Loucy (cell line): ENCODE measurements at regions not wholly inside any gene's neighbourhood (a gene's known extent, or its start where the extent isn't known, plus 50 kb on each side); places are given as distances from the start of the nearest gene placed in this dataset.
A peak's percentile ranks its signal among the peaks of the same experiment; 100 is the strongest.

ENCODE experiments used
- H2AFZ ChIP-seq: fragments of 200-600 bp; sonication (generic); 2 replicates; pipeline ENCODE4 v1.6.0; 2016; ENCODE audit warnings: antibody characterized with exemption, mild to moderate bottlenecking, low read length, moderate library complexity
- H3F3A ChIP-seq: fragments of 200-600 bp; 2 replicates; pipeline ENCODE4 v1.6.0; 2016; ENCODE audit warnings: antibody characterized with exemption, low read depth, mild to moderate bottlenecking
- H3K27me3 ChIP-seq: fragments of 200-600 bp; sonication (generic); 2 replicates; pipeline ENCODE4 v1.6.1; 2014; ENCODE audit warnings: low read length, mild to moderate bottlenecking; ENCODE audit not compliant: insufficient read depth, poor library complexity, severe bottlenecking
- H3K36me3 ChIP-seq: fragments of 200-600 bp; sonication (generic); 2 replicates; pipeline ENCODE4 v1.6.1; 2016; ENCODE audit warnings: low read length; ENCODE audit not compliant: insufficient read depth
- H3K4me1 ChIP-seq: fragments of 200-600 bp; sonication (generic); 2 replicates; pipeline ENCODE4 v1.5.1; 2014; ENCODE audit warnings: low read length, mild to moderate bottlenecking; ENCODE audit not compliant: insufficient read depth, poor library complexity, severe bottlenecking
- H3K4me2 ChIP-seq: fragments of 200-600 bp; sonication (generic); 2 replicates; pipeline ENCODE4 v1.6.0; 2014; ENCODE audit warnings: antibody characterized with exemption, low read length, low read depth, mild to moderate bottlenecking; ENCODE audit not compliant: poor library complexity, severe bottlenecking
- H3K4me3 ChIP-seq: fragments of 200-600 bp; sonication (generic); 2 replicates; pipeline ENCODE4 v1.5.1; 2014; ENCODE audit warnings: low read length, mild to moderate bottlenecking, mixed read lengths; ENCODE audit not compliant: poor library complexity, severe bottlenecking
- H3K79me2 ChIP-seq: fragments of 200-600 bp; sonication (generic); 2 replicates; pipeline ENCODE4 v1.6.1; 2014; ENCODE audit warnings: low read length; ENCODE audit not compliant: insufficient read depth
- H3K9ac ChIP-seq: fragments of 200-600 bp; sonication (generic); 2 replicates; pipeline ENCODE4 v1.6.0; 2014; ENCODE audit warnings: mild to moderate bottlenecking, low read depth, low read length, moderate library complexity; ENCODE audit not compliant: poor library complexity, severe bottlenecking
- H3K9me2 ChIP-seq: fragments of 200-600 bp; sonication (generic); replicated peaks from 2 replicates; pipeline ENCODE4 v1.6.1; 2016; ENCODE audit warnings: low read depth, low read length, mixed read lengths
- H3K9me3 ChIP-seq: fragments of 200-600 bp; sonication (generic); 2 replicates; pipeline ENCODE4 v1.6.1; 2014; ENCODE audit warnings: mild to moderate bottlenecking, antibody characterized with exemption, low read length, low read depth; ENCODE audit not compliant: insufficient read depth
- H4K20me1 ChIP-seq: fragments of 200-600 bp; sonication (generic); 2 replicates; pipeline ENCODE4 v1.6.0; 2014; ENCODE audit warnings: antibody characterized with exemption, low read length, mild to moderate bottlenecking; ENCODE audit not compliant: insufficient read depth, poor library complexity, severe bottlenecking
- CTCF ChIP-seq: fragments of 200-600 bp; sonication (generic); conservative IDR thresholded peaks from 2 replicates; pipeline ENCODE4 v1.5.1; 2014; ENCODE audit warnings: mild to moderate bottlenecking, antibody characterized with exemption, low read length
- EZH2phosphoT487 ChIP-seq: fragments of 200-600 bp; IDR thresholded peaks from 2 replicates; pipeline ENCODE4 v1.6.1; 2018; ENCODE audit warnings: antibody characterized with exemption, mild to moderate bottlenecking, moderate library complexity, borderline replicate concordance

- H3K9me3 ChIP-seq, result no peaks in the 10 kb centered on the region
Measured at GRCh38 chr6:137697267-137697938, 169.7 kb upstream of the TNFAIP3 start.

GRCh38 chr6:137698636-137699030, 168.4 kb upstream of the TNFAIP3 start:
- Histone ChIP-seq H3K79me2 (no peaks in the 10 kb centered on the region), H3F3A (no peaks in the 10 kb centered on the region), H3K4me1 (peaks cover 15% of the 10 kb centered on the region), H3K27me3 (no peaks in the 10 kb centered on the region), H3K4me2 (peak overlapping the region; percentile 22), H3K9me2 (no peaks in the 10 kb centered on the region), H3K4me3 (peak overlapping the region; percentile 3), H3K36me3 (no peaks in the 10 kb centered on the region), H3K9me3 (no peaks in the 10 kb centered on the region), H3K9ac (no peak overlapping the region), H2AFZ (peak overlapping the region; percentile 60), H4K20me1 (no peaks in the 10 kb centered on the region)
- TF ChIP-seq CTCF (no peak), EZH2phosphoT487 (no peak)

More at GRCh38 chr6:137697267-137697938, 169.7 kb upstream of the TNFAIP3 start:
- Histone ChIP-seq H3F3A (no peaks in the 10 kb centered on the region), H3K9ac (no peak overlapping the region), H4K20me1 (no peaks in the 10 kb centered on the region), H3K27me3 (no peaks in the 10 kb centered on the region), H3K36me3 (no peaks in the 10 kb centered on the region), H3K9me2 (no peaks in the 10 kb centered on the region), H3K4me1 (peaks cover 15% of the 10 kb centered on the region), H3K4me2 (no peak overlapping the region), H3K4me3 (no peak overlapping the region), H3K79me2 (no peaks in the 10 kb centered on the region), H2AFZ (no peak overlapping the region)
- TF ChIP-seq CTCF (no peak), EZH2phosphoT487 (no peak)

- Histone ChIP-seq H3K9me3 (no peaks in the 10 kb centered on the region), H3K9ac (no peak overlapping the region), H3K4me2 (peak overlapping the region; percentile 22), H3K36me3 (no peaks in the 10 kb centered on the region), H3K79me2 (no peaks in the 10 kb centered on the region), H3K27me3 (no peaks in the 10 kb centered on the region), H3K4me1 (peaks cover 15% of the 10 kb centered on the region), H2AFZ (peak overlapping the region; percentile 60), H3F3A (no peaks in the 10 kb centered on the region), H3K9me2 (no peaks in the 10 kb centered on the region), H3K4me3 (no peak overlapping the region), H4K20me1 (no peaks in the 10 kb centered on the region)
- no peak for TF ChIP-seq CTCF
- TF ChIP-seq EZH2phosphoT487, result no peak
Measured at GRCh38 chr6:137699031-137699683, 167.9 kb upstream of the TNFAIP3 start.
